Endothelial cell (in vitro differentiated cells): ENCODE measurements at regions not wholly inside any gene's neighbourhood (a gene's known extent, or its start where the extent isn't known, plus 50 kb on each side); places are given as distances from the start of the nearest gene placed in this dataset.

ENCODE experiments used
- DNase-seq: peaks from one replicate; pipeline ENCODE4 v3.0.0; 2021; ENCODE audit warnings: low spot score
- H3K27ac Mint-ChIP-seq: one replicate; pipeline ENCODE4 v1.8.0; 2021; ENCODE audit warnings: mixed read lengths, inconsistent platforms; ENCODE audit not compliant: unreplicated experiment
- H3K27me3 Mint-ChIP-seq: one replicate; pipeline ENCODE4 v1.8.0; 2021; ENCODE audit warnings: mild to moderate bottlenecking, moderate library complexity, mixed read lengths, inconsistent platforms; ENCODE audit not compliant: unreplicated experiment
- H3K36me3 Mint-ChIP-seq: one replicate; pipeline ENCODE4 v1.8.0; 2021; ENCODE audit warnings: mild to moderate bottlenecking, low read depth, mixed read lengths, inconsistent platforms; ENCODE audit not compliant: unreplicated experiment
- H3K4me1 Mint-ChIP-seq: one replicate; pipeline ENCODE4 v1.8.0; 2021; ENCODE audit warnings: mild to moderate bottlenecking, mixed read lengths, inconsistent platforms; ENCODE audit not compliant: unreplicated experiment
- H3K4me3 Mint-ChIP-seq: one replicate; pipeline ENCODE4 v1.8.0; 2021; ENCODE audit warnings: mild to moderate bottlenecking, mixed read lengths, inconsistent platforms; ENCODE audit not compliant: unreplicated experiment
- H3K9me3 Mint-ChIP-seq: one replicate; pipeline ENCODE4 v1.8.0; 2021; ENCODE audit warnings: mixed read lengths, inconsistent platforms; ENCODE audit not compliant: unreplicated experiment
- TF ChIP-seq, protein P1 (sequence below): fragments of 200-600 bp; sonication (generic); IDR thresholded peaks from one replicate; pipeline ENCODE4 v1.5.0; 2021; ENCODE audit warnings: antibody characterized with exemption; ENCODE audit not compliant: unreplicated experiment

DNA sequence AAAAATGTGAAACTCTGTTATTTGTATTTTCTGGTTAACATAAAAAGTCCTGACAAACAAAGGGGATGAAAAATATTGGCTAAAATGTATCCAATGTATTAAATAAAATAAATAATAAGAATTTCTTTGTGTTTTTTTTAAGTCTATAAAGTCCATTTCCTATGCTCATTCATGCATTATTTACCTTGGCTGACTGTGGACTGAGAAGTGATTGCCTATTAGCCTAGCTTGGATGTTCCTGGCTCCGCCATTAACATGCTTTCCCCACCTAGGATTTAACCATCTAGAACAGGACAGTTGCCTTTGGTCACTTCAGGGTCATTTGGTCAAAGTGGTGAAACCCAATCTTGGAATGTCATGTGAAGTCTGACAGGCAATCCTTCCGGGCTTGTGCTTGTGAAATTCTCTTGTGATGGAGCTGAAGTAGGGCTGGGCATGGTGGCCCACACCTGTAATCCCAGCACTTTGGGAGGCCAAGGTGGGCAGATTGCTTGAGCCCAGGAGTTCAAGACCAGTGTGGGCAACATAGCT, 60.4 kb upstream of the TANC1 start:
- Mint-ChIP-seq H3K4me3 (no peak overlapping the region), H3K27me3 (no peaks in the 10 kb centered on the region), H3K27ac (no peak overlapping the region), H3K4me1 (no peaks in the 10 kb centered on the region), H3K36me3 (no peaks in the 10 kb centered on the region), H3K9me3 (no peaks in the 10 kb centered on the region)
- TF ChIP-seq, protein P1, sequence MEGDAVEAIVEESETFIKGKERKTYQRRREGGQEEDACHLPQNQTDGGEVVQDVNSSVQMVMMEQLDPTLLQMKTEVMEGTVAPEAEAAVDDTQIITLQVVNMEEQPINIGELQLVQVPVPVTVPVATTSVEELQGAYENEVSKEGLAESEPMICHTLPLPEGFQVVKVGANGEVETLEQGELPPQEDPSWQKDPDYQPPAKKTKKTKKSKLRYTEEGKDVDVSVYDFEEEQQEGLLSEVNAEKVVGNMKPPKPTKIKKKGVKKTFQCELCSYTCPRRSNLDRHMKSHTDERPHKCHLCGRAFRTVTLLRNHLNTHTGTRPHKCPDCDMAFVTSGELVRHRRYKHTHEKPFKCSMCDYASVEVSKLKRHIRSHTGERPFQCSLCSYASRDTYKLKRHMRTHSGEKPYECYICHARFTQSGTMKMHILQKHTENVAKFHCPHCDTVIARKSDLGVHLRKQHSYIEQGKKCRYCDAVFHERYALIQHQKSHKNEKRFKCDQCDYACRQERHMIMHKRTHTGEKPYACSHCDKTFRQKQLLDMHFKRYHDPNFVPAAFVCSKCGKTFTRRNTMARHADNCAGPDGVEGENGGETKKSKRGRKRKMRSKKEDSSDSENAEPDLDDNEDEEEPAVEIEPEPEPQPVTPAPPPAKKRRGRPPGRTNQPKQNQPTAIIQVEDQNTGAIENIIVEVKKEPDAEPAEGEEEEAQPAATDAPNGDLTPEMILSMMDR: no peak
- DNase-seq: no peak

DNA sequence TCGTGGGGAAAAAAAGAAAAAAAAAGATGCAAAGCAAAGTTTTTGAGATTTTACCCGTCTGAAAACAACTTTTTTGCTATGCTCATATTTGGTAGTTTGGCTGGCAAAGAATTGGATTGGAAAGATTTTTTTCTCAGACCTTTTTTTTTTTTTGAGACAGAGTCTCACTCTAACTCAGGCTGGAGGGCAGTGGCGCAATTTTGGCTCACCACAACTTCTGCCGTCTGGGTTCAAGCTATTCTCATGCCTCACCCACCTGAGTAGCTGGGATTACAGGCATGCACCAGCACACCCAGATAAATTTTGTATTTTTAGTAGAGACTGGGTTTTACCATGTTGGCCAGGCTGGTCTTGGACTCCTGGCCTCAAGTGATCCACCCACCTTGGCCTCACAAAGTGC, 56.3 kb upstream of the TANC1 start:
- H3K4me3 Mint-ChIP-seq: no peak overlapping the region
- no peaks in the 10 kb centered on the region for H3K9me3 Mint-ChIP-seq
- H3K4me1 Mint-ChIP-seq: peaks cover 3% of the 10 kb centered on the region
- DNase-seq: no peak
- TF ChIP-seq, protein P1: no peak
- no peaks in the 10 kb centered on the region for H3K36me3 Mint-ChIP-seq
- peaks cover 1% of the 10 kb centered on the region for H3K27me3 Mint-ChIP-seq
- H3K27ac Mint-ChIP-seq: no peak overlapping the region

DNA sequence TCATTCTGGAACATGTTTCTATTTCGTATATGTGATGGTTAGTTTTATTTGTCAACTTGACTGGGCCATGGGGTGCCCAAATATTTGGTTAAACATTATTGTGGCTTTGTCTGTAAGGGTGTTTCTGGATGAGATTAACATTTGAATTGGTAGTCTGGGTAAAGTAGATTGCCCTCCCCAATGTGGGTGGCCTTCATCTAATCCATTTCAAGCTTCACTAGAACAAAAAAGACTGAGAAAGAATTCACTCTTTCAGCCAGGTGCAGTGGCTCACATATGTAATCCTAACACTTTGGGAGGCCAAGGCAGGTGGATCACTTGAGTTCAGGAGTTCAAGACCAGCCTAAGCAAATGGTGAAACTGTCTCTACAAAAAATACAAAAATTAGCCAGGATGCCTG, 55.7 kb upstream of the TANC1 start:
- peaks cover 1% of the 10 kb centered on the region for H3K27me3 Mint-ChIP-seq
- no peaks in the 10 kb centered on the region for H3K9me3 Mint-ChIP-seq
- H3K27ac Mint-ChIP-seq: no peak overlapping the region
- TF ChIP-seq, protein P1: no peak
- no peak for DNase-seq
- H3K4me1 Mint-ChIP-seq: peaks cover 3% of the 10 kb centered on the region
- H3K36me3 Mint-ChIP-seq: no peaks in the 10 kb centered on the region
- H3K4me3 Mint-ChIP-seq: no peak overlapping the region

DNA sequence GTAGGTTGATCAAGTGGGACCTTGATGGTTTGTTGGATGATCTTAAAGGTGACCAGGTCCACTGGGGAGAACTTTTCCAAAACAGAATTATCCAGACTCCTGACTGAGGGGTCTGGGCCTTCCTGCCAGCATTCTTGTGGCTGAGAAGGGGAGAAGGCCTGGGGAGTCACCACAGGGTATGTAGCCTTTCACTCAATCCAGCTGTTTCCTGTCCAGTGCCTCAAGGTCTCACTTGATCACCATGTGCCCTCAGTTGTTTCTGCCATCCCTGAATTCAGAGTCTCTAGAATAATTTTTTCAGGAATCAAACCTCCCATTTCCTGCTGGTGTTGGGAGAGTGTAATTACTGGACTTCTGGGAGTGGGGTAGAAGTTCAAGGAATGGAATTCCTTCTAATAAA, 54.4 kb upstream of the TANC1 start:
- H3K27ac Mint-ChIP-seq: no peak overlapping the region
- no peak overlapping the region for H3K4me3 Mint-ChIP-seq
- no peak for DNase-seq
- H3K27me3 Mint-ChIP-seq: peaks cover 1% of the 10 kb centered on the region
- H3K36me3 Mint-ChIP-seq: no peaks in the 10 kb centered on the region
- TF ChIP-seq, protein P1: no peak
- H3K4me1 Mint-ChIP-seq: peaks cover 3% of the 10 kb centered on the region
- no peaks in the 10 kb centered on the region for H3K9me3 Mint-ChIP-seq

DNA sequence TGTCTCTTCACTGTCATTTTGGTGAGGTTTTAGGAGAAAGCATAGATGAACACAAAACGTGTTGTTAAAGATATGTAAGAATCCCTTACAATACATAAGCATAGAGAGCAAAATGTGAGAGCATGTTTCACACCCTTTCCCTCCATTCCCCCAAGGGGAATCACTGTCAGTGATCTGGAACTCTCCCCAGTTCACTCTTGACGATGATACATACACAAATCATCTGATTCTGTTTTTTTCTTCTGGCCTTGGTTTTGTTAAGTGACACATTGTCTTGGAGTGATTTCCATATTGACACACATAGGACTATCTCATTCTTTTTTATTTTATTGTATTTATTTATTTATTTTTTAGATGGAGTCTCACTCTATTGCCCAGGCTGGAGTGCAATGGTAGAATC, 53.7 kb upstream of the TANC1 start:
- Mint-ChIP-seq H3K9me3 (no peaks in the 10 kb centered on the region), H3K27ac (no peak overlapping the region), H3K27me3 (peaks cover 1% of the 10 kb centered on the region), H3K4me3 (no peak overlapping the region), H3K36me3 (no peaks in the 10 kb centered on the region), H3K4me1 (peaks cover 3% of the 10 kb centered on the region)
- TF ChIP-seq, protein P1: no peak
- DNase-seq: no peak
